Activated T-cell treated with anti-CD3 and anti-CD28 coated beads, Interleukin-2, amount 50 U/mL, for 4 hours (primary cell): ENCODE measurements at regions not wholly inside any gene's neighbourhood (a gene's known extent, or its start where the extent isn't known, plus 50 kb on each side); places are given as distances from the start of the nearest gene placed in this dataset.
"Not testable (repeated sequence)": the region's sequence is repeated elsewhere in the genome, so short reads cannot be mapped to it uniquely, and the experiment has no call there.

Source experiments
- ATAC-seq, 2 donors: fragments of 200-7000 bp; cut with Tn5 transposase; one replicate each; pipeline ENCODE4 v1.10.0; 2021
- DNase-seq: peaks from one replicate; pipeline ENCODE4 v3.0.0-alpha.2; 2020
- H3K27me3 Mint-ChIP-seq: one replicate; pipeline ENCODE4 v1.8.0; 2021; ENCODE audit warnings: low read depth, mixed read lengths
- H3K36me3 Mint-ChIP-seq: one replicate; pipeline ENCODE4 v1.8.0; 2022; ENCODE audit warnings: mixed read lengths; ENCODE audit not compliant: insufficient read depth
- H3K4me1 Mint-ChIP-seq: one replicate; pipeline ENCODE4 v1.8.0; 2021; ENCODE audit warnings: low read depth, mixed read lengths
- H3K4me3 Mint-ChIP-seq: one replicate; pipeline ENCODE4 v1.8.0; 2021; ENCODE audit warnings: mild to moderate bottlenecking, moderate library complexity, mixed read lengths
- H3K9me3 Mint-ChIP-seq: one replicate; pipeline ENCODE4 v1.8.0; 2021; ENCODE audit warnings: mixed read lengths

- ATAC-seq (no peak), DNase-seq (no peak)
- Mint-ChIP-seq H3K27me3 (no peaks in the 10 kb centered on the region), H3K36me3 (no peaks in the 10 kb centered on the region), H3K4me3 (no peak overlapping the region), H3K4me1 (no peaks in the 10 kb centered on the region), H3K9me3 (peaks cover 25% of the 10 kb centered on the region)
These were observed 437.4 kb downstream of the PDGFC start for GRCh38 chr4:156534205-156534604.

GRCh38 chr4:156528216-156528615 lies 443.4 kb downstream of the PDGFC start:
- Mint-ChIP-seq H3K4me3 (no peak overlapping the region), H3K9me3 (peaks cover 13% of the 10 kb centered on the region), H3K36me3 (no peaks in the 10 kb centered on the region), H3K27me3 (no peaks in the 10 kb centered on the region), H3K4me1 (no peaks in the 10 kb centered on the region)
- DNase-seq (no peak), ATAC-seq (no peak)

- Mint-ChIP-seq H3K36me3 (no peaks in the 10 kb centered on the region), H3K4me3 (no peak overlapping the region), H3K4me1 (no peaks in the 10 kb centered on the region), H3K9me3 (peaks cover 10% of the 10 kb centered on the region), H3K27me3 (no peaks in the 10 kb centered on the region)
- ATAC-seq (no peak), DNase-seq (no peak)
These were observed 444.2 kb downstream of the PDGFC start for GRCh38 chr4:156527237-156527993.

- DNase-seq (no peak), ATAC-seq (no peak)
- peaks cover 12% of the 10 kb centered on the region for H3K9me3 Mint-ChIP-seq
- H3K4me1 Mint-ChIP-seq, result no peaks in the 10 kb centered on the region
- no peak overlapping the region for H3K4me3 Mint-ChIP-seq
- no peaks in the 10 kb centered on the region for H3K27me3 Mint-ChIP-seq
- H3K36me3 Mint-ChIP-seq, result no peaks in the 10 kb centered on the region
These were observed 447.6 kb downstream of the PDGFC start for GRCh38 chr4:156523991-156524390.

- Mint-ChIP-seq H3K4me3 (no peak overlapping the region), H3K9me3 (peaks cover 7% of the 10 kb centered on the region), H3K27me3 (no peaks in the 10 kb centered on the region), H3K36me3 (no peaks in the 10 kb centered on the region), H3K4me1 (no peaks in the 10 kb centered on the region)
- DNase-seq (no peak), ATAC-seq (no peak)
These were observed 448.1 kb downstream of the PDGFC start for GRCh38 chr4:156523492-156523891.

GRCh38 chr4:156521631-156522030 lies 450.0 kb downstream of the PDGFC start:
- H3K9me3 Mint-ChIP-seq, result peaks cover 6% of the 10 kb centered on the region
- no peaks in the 10 kb centered on the region for H3K27me3 Mint-ChIP-seq
- no peaks in the 10 kb centered on the region for H3K36me3 Mint-ChIP-seq
- H3K4me1 Mint-ChIP-seq, result no peaks in the 10 kb centered on the region
- H3K4me3 Mint-ChIP-seq, result no peak overlapping the region
- DNase-seq (no peak), ATAC-seq (no peak)

GRCh38 chr4:156517956-156518355 lies 453.6 kb downstream of the PDGFC start:
- no peaks in the 10 kb centered on the region for H3K4me1 Mint-ChIP-seq
- H3K27me3 Mint-ChIP-seq, result no peaks in the 10 kb centered on the region
- no peaks in the 10 kb centered on the region for H3K36me3 Mint-ChIP-seq
- no peak for ATAC-seq
- H3K4me3 Mint-ChIP-seq, result no peak overlapping the region
- peaks cover 6% of the 10 kb centered on the region for H3K9me3 Mint-ChIP-seq
- DNase-seq, result no peak

GRCh38 chr4:156517546-156517945 lies 454.1 kb downstream of the PDGFC start:
- peaks cover 5% of the 10 kb centered on the region for H3K9me3 Mint-ChIP-seq
- no peaks in the 10 kb centered on the region for H3K27me3 Mint-ChIP-seq
- no peaks in the 10 kb centered on the region for H3K4me1 Mint-ChIP-seq

GRCh38 chr4:156516698-156517097 lies 454.9 kb downstream of the PDGFC start:
- DNase-seq (no peak), ATAC-seq (no peak)
- Mint-ChIP-seq H3K36me3 (no peaks in the 10 kb centered on the region), H3K9me3 (no peaks in the 10 kb centered on the region), H3K4me3 (no peak overlapping the region), H3K27me3 (no peaks in the 10 kb centered on the region), H3K4me1 (no peaks in the 10 kb centered on the region)

More at GRCh38 chr4:156517546-156517945, 454.1 kb downstream of the PDGFC start:
- no peaks in the 10 kb centered on the region for H3K36me3 Mint-ChIP-seq
- ATAC-seq (no peak), DNase-seq (no peak)
- H3K4me3 Mint-ChIP-seq, result no peak overlapping the region

- no peak for ATAC-seq
- H3K4me3 Mint-ChIP-seq, result no peak overlapping the region
- no peak for DNase-seq
- no peaks in the 10 kb centered on the region for H3K9me3 Mint-ChIP-seq
- no peaks in the 10 kb centered on the region for H3K4me1 Mint-ChIP-seq
- H3K36me3 Mint-ChIP-seq, result no peaks in the 10 kb centered on the region
- no peaks in the 10 kb centered on the region for H3K27me3 Mint-ChIP-seq
These were observed 456.3 kb downstream of the PDGFC start for GRCh38 chr4:156515295-156515694.

GRCh38 chr4:156512622-156513021 lies 459.0 kb downstream of the PDGFC start:
- Mint-ChIP-seq H3K4me1 (no peaks in the 10 kb centered on the region), H3K9me3 (peaks cover 4% of the 10 kb centered on the region), H3K27me3 (no peaks in the 10 kb centered on the region), H3K4me3 (no peak overlapping the region), H3K36me3 (no peaks in the 10 kb centered on the region)
- DNase-seq (no peak), ATAC-seq (no peak)

GRCh38 chr4:156509921-156510320 lies 461.7 kb downstream of the PDGFC start:
- H3K36me3 Mint-ChIP-seq, H3K27me3 Mint-ChIP-seq, ATAC-seq, H3K4me3 Mint-ChIP-seq, DNase-seq, H3K4me1 Mint-ChIP-seq: not testable (repeated sequence)
- H3K9me3 Mint-ChIP-seq, result peaks cover 10% of the 10 kb centered on the region

- Mint-ChIP-seq H3K36me3 (no peaks in the 10 kb centered on the region), H3K27me3 (no peaks in the 10 kb centered on the region), H3K4me3 (no peak overlapping the region), H3K9me3 (peaks cover 14% of the 10 kb centered on the region), H3K4me1 (no peaks in the 10 kb centered on the region)
- no peak for ATAC-seq
- no peak for DNase-seq
These were observed 466.2 kb downstream of the PDGFC start for GRCh38 chr4:156505341-156505955.

- ATAC-seq (no peak), DNase-seq (no peak)
- H3K27me3 Mint-ChIP-seq, result no peaks in the 10 kb centered on the region
- peaks cover 10% of the 10 kb centered on the region for H3K9me3 Mint-ChIP-seq
- no peaks in the 10 kb centered on the region for H3K36me3 Mint-ChIP-seq
- no peak overlapping the region for H3K4me3 Mint-ChIP-seq
- no peaks in the 10 kb centered on the region for H3K4me1 Mint-ChIP-seq
These were observed 468.5 kb downstream of the PDGFC start for GRCh38 chr4:156503119-156503518.

GRCh38 chr4:156501962-156502361 lies 469.6 kb downstream of the PDGFC start:
- Mint-ChIP-seq H3K4me3 (no peak overlapping the region), H3K36me3 (no peaks in the 10 kb centered on the region), H3K9me3 (peaks cover 9% of the 10 kb centered on the region), H3K4me1 (no peaks in the 10 kb centered on the region), H3K27me3 (no peaks in the 10 kb centered on the region)
- no peak for DNase-seq
- no peak for ATAC-seq
